ENCODE measurements at regions not wholly inside any gene's neighbourhood (a gene's known extent, or its start where the extent isn't known, plus 50 kb on each side); places are given as distances from the start of the nearest gene placed in this dataset.
A peak's percentile ranks its signal among the peaks of the same experiment; 100 is the strongest.

- DNase-seq = no peak
Measured at GRCh38 chr1:234988155-234988517, 140.5 kb downstream of the TOMM20 start.

GRCh38 chr1:234987415-234988154 lies 141.1 kb downstream of the TOMM20 start:
- DNase-seq = no peak

GRCh38 chr1:234986750-234987414 lies 141.8 kb downstream of the TOMM20 start:
- no peak for DNase-seq

- no peak for DNase-seq
Measured at GRCh38 chr1:234985516-234986294, 142.9 kb downstream of the TOMM20 start.

- no peak for DNase-seq
Measured at GRCh38 chr1:234985007-234985370, 143.6 kb downstream of the TOMM20 start.

GRCh38 chr1:234983564-234984238 lies 144.9 kb downstream of the TOMM20 start:
- no peak for DNase-seq

- DNase-seq = no peak
Measured at GRCh38 chr1:234981758-234982157, 146.9 kb downstream of the TOMM20 start.

- peak; percentile 78 for DNase-seq
Measured at GRCh38 chr1:234980645-234981396, 147.8 kb downstream of the TOMM20 start.

GRCh38 chr1:234980291-234980644 lies 148.4 kb downstream of the TOMM20 start:
- no peak for DNase-seq

- DNase-seq = no peak
Measured at GRCh38 chr1:234979296-234980279, 149.0 kb downstream of the TOMM20 start.

GRCh38 chr1:234978397-234979295 lies 150.0 kb downstream of the TOMM20 start:
- peak; percentile 76 for DNase-seq

GRCh38 chr1:234977875-234978396 lies 150.7 kb downstream of the TOMM20 start:
- no peak for DNase-seq

GRCh38 chr1:234976861-234977680 lies 151.6 kb downstream of the TOMM20 start:
- no peak for DNase-seq

GRCh38 chr1:234975941-234976860 lies 152.4 kb downstream of the TOMM20 start:
- no peak for DNase-seq

GRCh38 chr1:234975122-234975940 lies 153.3 kb downstream of the TOMM20 start:
- DNase-seq = peak; percentile 54

- DNase-seq = no peak
Measured at GRCh38 chr1:234973426-234974250, 155.0 kb downstream of the TOMM20 start.
